HepG2 (cell line): ENCODE measurements at regions not wholly inside any gene's neighbourhood (a gene's known extent, or its start where the extent isn't known, plus 50 kb on each side); places are given as distances from the start of the nearest gene placed in this dataset.

Experiments
- CBFB ChIP-seq: sonication (generic); formaldehyde crosslinking; IDR thresholded peaks from 2 replicates; pipeline ENCODE4 v1.4.0; 2020; ENCODE audit warnings: missing genetic modification reagents
- GABPA ChIP-seq, 2 experiments: IDR thresholded peaks; 2 replicates each; pipeline ENCODE4 v1.6.1; 2011 to 2016; ENCODE audit warnings: low read depth in 2 of 2, low read length in 1 of 2, missing biosample characterization in 1 of 2, missing genetic modification characterization in 1 of 2
- HMG20A ChIP-seq: IDR thresholded peaks from 2 replicates; pipeline ENCODE4 v1.6.1; 2016; ENCODE audit warnings: borderline replicate concordance
- JDP2 ChIP-seq: sonication (generic); formaldehyde crosslinking; IDR thresholded peaks from 2 replicates; pipeline ENCODE4 v1.8.1; 2022; ENCODE audit warnings: missing genetic modification reagents, borderline replicate concordance
- KDM3A ChIP-seq: IDR thresholded peaks from 2 replicates; pipeline ENCODE4 v1.6.1; 2018; ENCODE audit warnings: low read depth, missing compliant biosample characterization
- KMT2A ChIP-seq: sonication (generic); formaldehyde crosslinking; IDR thresholded peaks from 2 replicates; pipeline ENCODE4 v1.4.0; 2020; ENCODE audit warnings: missing genetic modification reagents
- MBNL3 ChIP-seq: fragments of 250-450 bp; sonication (Bioruptor Pico); conservative IDR thresholded peaks from 2 replicates; pipeline ENCODE4 v1.8.0; 2022; ENCODE audit warnings: mild to moderate bottlenecking, inconsistent platforms
- NKX3-1 ChIP-seq: sonication (generic); formaldehyde crosslinking; IDR thresholded peaks from 2 replicates; pipeline ENCODE4 v1.5.0; 2020; ENCODE audit warnings: missing genetic modification reagents
- NR2F2 ChIP-seq: IDR thresholded peaks from 2 replicates; pipeline ENCODE4 v1.6.1; 2012; ENCODE audit warnings: low read depth, inconsistent platforms, borderline replicate concordance
- SOX5 ChIP-seq: IDR thresholded peaks from 2 replicates; pipeline ENCODE4 v1.6.1; 2016; ENCODE audit warnings: borderline replicate concordance
- SRY ChIP-seq: sonication (generic); formaldehyde crosslinking; IDR thresholded peaks from 2 replicates; pipeline ENCODE4 v1.8.0; 2022; ENCODE audit warnings: mild to moderate bottlenecking, missing genetic modification reagents
- ZFAT ChIP-seq: sonication (generic); formaldehyde crosslinking; conservative IDR thresholded peaks from 2 replicates; pipeline ENCODE4 v1.8.1; 2023; ENCODE audit warnings: missing genetic modification reagents, inconsistent platforms
- ZNF17 ChIP-seq: sonication (generic); formaldehyde crosslinking; IDR thresholded peaks from 2 replicates; pipeline ENCODE4 v1.5.0; 2020; ENCODE audit warnings: mild to moderate bottlenecking, missing genetic modification reagents
- ZNF777 ChIP-seq: sonication (generic); formaldehyde crosslinking; IDR thresholded peaks from 2 replicates; pipeline ENCODE4 v1.4.0; 2020; ENCODE audit warnings: missing genetic modification reagents
- ZNF788 ChIP-seq: sonication (generic); formaldehyde crosslinking; IDR thresholded peaks from 2 replicates; pipeline ENCODE4 v1.5.0; 2020; ENCODE audit warnings: mild to moderate bottlenecking, missing genetic modification reagents, borderline replicate concordance
- TF ChIP-seq, protein P1 (sequence below): sonication (generic); formaldehyde crosslinking; IDR thresholded peaks from 2 replicates; pipeline ENCODE4 v1.4.0; 2020; ENCODE audit warnings: missing genetic modification reagents, borderline replicate concordance
- TF ChIP-seq, protein P2 (sequence below): sonication (generic); formaldehyde crosslinking; IDR thresholded peaks from 2 replicates; pipeline ENCODE4 v1.5.0; 2020; ENCODE audit warnings: missing genetic modification reagents
- TF ChIP-seq, protein P3 (sequence below): sonication (generic); formaldehyde crosslinking; IDR thresholded peaks from 2 replicates; pipeline ENCODE4 v1.8.0; 2022; ENCODE audit warnings: missing genetic modification reagents, mild to moderate bottlenecking, inconsistent platforms, borderline replicate concordance
- TF ChIP-seq, protein P4 (sequence below): sonication (generic); formaldehyde crosslinking; IDR thresholded peaks from 2 replicates; pipeline ENCODE4 v1.9.0; 2022; ENCODE audit warnings: missing genetic modification reagents, mild to moderate bottlenecking, borderline replicate concordance
- TF ChIP-seq, protein P5 (sequence below): IDR thresholded peaks from 2 replicates; pipeline ENCODE4 v1.6.1; 2012; ENCODE audit warnings: low read length, improper control_type of control experiment

DNA sequence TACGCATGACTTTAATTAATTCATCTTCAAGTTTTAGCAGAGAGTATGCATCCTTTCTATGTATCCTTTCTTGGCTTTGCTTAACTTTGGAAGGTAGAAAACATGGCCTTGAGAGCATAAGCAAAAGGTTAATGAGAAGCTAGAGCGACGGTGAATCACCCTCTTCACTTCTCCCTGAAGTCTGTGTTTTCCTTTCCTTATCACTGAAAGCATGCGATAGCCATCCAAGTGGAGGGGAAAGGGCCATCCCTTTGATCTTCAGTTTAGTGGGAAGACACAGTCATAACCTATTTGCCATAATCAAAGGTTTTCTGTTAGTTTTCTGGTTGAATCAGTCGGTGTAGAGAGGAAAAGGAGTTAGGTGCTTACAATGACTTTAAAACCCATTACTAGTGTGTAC, 354.0 kb upstream of the ROBO2 start (continued):
- no peak for TF ChIP-seq ZFAT (CRISPR knock-in tag)
- TF ChIP-seq SRY (CRISPR knock-in tag): no peak
- no peak for TF ChIP-seq KMT2A
- TF ChIP-seq GABPA (IDR thresholded peaks at IDR 0.05; ENCODE audit: low read depth, low read length): no peak
- no peak for TF ChIP-seq GABPA (CRISPR knock-in tag; IDR thresholded peaks at IDR 0.05; ENCODE audit: low read depth)
- TF ChIP-seq, protein P1, sequence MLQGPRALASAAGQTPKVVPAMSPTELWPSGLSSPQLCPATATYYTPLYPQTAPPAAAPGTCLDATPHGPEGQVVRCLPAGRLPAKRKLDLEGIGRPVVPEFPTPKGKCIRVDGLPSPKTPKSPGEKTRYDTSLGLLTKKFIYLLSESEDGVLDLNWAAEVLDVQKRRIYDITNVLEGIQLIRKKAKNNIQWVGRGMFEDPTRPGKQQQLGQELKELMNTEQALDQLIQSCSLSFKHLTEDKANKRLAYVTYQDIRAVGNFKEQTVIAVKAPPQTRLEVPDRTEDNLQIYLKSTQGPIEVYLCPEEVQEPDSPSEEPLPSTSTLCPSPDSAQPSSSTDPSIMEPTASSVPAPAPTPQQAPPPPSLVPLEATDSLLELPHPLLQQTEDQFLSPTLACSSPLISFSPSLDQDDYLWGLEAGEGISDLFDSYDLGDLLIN (CRISPR knock-in tag): no peak
- TF ChIP-seq, protein P2, sequence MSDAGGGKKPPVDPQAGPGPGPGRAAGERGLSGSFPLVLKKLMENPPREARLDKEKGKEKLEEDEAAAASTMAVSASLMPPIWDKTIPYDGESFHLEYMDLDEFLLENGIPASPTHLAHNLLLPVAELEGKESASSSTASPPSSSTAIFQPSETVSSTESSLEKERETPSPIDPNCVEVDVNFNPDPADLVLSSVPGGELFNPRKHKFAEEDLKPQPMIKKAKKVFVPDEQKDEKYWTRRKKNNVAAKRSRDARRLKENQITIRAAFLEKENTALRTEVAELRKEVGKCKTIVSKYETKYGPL: no peak
- peak; percentile 80 for TF ChIP-seq NR2F2
- TF ChIP-seq HMG20A (CRISPR knock-in tag): peak; percentile 96
- TF ChIP-seq ZNF788: no peak
- TF ChIP-seq NKX3-1 (CRISPR knock-in tag): no peak
- TF ChIP-seq MBNL3 (CRISPR knock-in tag): no peak
- no peak for TF ChIP-seq JDP2 (CRISPR knock-in tag)
- TF ChIP-seq ZNF17 (CRISPR knock-in tag): no peak
- TF ChIP-seq, protein P3, sequence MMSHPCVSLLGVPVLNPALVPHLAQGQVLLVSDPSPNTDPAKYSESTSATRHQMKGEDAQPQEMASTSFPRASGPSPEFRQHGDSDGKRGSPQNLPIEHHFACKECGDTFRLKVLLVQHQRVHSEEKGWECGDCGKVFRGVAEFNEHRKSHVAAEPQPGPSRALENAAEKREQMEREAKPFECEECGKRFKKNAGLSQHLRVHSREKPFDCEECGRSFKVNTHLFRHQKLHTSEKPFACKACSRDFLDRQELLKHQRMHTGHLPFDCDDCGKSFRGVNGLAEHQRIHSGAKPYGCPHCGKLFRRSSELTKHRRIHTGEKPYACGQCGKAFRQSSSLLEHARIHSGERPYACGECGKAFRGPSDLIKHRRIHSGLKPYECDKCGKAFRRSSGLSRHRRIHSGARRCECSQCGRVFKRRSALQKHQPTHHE: no peak
- no peak for TF ChIP-seq ZNF777 (CRISPR knock-in tag)
- TF ChIP-seq, protein P4, sequence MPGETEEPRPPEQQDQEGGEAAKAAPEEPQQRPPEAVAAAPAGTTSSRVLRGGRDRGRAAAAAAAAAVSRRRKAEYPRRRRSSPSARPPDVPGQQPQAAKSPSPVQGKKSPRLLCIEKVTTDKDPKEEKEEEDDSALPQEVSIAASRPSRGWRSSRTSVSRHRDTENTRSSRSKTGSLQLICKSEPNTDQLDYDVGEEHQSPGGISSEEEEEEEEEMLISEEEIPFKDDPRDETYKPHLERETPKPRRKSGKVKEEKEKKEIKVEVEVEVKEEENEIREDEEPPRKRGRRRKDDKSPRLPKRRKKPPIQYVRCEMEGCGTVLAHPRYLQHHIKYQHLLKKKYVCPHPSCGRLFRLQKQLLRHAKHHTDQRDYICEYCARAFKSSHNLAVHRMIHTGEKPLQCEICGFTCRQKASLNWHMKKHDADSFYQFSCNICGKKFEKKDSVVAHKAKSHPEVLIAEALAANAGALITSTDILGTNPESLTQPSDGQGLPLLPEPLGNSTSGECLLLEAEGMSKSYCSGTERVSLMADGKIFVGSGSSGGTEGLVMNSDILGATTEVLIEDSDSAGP (CRISPR knock-in tag): no peak
- TF ChIP-seq, protein P5, sequence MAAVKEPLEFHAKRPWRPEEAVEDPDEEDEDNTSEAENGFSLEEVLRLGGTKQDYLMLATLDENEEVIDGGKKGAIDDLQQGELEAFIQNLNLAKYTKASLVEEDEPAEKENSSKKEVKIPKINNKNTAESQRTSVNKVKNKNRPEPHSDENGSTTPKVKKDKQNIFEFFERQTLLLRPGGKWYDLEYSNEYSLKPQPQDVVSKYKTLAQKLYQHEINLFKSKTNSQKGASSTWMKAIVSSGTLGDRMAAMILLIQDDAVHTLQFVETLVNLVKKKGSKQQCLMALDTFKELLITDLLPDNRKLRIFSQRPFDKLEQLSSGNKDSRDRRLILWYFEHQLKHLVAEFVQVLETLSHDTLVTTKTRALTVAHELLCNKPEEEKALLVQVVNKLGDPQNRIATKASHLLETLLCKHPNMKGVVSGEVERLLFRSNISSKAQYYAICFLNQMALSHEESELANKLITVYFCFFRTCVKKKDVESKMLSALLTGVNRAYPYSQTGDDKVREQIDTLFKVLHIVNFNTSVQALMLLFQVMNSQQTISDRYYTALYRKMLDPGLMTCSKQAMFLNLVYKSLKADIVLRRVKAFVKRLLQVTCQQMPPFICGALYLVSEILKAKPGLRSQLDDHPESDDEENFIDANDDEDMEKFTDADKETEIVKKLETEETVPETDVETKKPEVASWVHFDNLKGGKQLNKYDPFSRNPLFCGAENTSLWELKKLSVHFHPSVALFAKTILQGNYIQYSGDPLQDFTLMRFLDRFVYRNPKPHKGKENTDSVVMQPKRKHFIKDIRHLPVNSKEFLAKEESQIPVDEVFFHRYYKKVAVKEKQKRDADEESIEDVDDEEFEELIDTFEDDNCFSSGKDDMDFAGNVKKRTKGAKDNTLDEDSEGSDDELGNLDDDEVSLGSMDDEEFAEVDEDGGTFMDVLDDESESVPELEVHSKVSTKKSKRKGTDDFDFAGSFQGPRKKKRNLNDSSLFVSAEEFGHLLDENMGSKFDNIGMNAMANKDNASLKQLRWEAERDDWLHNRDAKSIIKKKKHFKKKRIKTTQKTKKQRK: no peak
- peak; percentile 80 for TF ChIP-seq SOX5 (CRISPR knock-in tag)
- no peak for TF ChIP-seq KDM3A (CRISPR knock-in tag)
- no peak for TF ChIP-seq CBFB (CRISPR knock-in tag)
